ENCODE measurements at regions not wholly inside any gene's neighbourhood (a gene's known extent, or its start where the extent isn't known, plus 50 kb on each side); places are given as distances from the start of the nearest gene placed in this dataset.
A peak's percentile ranks its signal among the peaks of the same experiment; 100 is the strongest.

GRCh38 chr14:39988939-39989338 lies 556.7 kb upstream of the FBXO33 start:
- no peaks in the 10 kb centered on the region for H3K9me3 ChIP-seq (ENCODE audit: control insufficient read depth in 4 of 4, low read length in 3 of 4)
- TF ChIP-seq, protein P1, sequence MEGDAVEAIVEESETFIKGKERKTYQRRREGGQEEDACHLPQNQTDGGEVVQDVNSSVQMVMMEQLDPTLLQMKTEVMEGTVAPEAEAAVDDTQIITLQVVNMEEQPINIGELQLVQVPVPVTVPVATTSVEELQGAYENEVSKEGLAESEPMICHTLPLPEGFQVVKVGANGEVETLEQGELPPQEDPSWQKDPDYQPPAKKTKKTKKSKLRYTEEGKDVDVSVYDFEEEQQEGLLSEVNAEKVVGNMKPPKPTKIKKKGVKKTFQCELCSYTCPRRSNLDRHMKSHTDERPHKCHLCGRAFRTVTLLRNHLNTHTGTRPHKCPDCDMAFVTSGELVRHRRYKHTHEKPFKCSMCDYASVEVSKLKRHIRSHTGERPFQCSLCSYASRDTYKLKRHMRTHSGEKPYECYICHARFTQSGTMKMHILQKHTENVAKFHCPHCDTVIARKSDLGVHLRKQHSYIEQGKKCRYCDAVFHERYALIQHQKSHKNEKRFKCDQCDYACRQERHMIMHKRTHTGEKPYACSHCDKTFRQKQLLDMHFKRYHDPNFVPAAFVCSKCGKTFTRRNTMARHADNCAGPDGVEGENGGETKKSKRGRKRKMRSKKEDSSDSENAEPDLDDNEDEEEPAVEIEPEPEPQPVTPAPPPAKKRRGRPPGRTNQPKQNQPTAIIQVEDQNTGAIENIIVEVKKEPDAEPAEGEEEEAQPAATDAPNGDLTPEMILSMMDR (IDR thresholded peaks at IDR 0.05; ENCODE audit: low read depth, low read length, missing input control): peak; percentile 41
- peak; percentile 78 to 81 for TF ChIP-seq RAD21 (IDR thresholded peaks at IDR 0.05)
- TF ChIP-seq, protein P2, sequence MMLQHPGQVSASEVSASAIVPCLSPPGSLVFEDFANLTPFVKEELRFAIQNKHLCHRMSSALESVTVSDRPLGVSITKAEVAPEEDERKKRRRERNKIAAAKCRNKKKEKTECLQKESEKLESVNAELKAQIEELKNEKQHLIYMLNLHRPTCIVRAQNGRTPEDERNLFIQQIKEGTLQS (IDR thresholded peaks at IDR 0.05): no peak
- no peaks in the 10 kb centered on the region for H3K27me3 ChIP-seq (ENCODE audit: control insufficient read depth in 4 of 4, insufficient read depth in 4 of 4, low read length in 3 of 4)
- H3K36me3 ChIP-seq (ENCODE audit: control insufficient read depth in 4 of 4, insufficient read depth in 3 of 4, low read depth in 1 of 4, low read length in 3 of 4): no peaks in the 10 kb centered on the region
- no peak overlapping the region for H3K9ac ChIP-seq (ENCODE audit: low read depth in 1 of 2, low read length in 2 of 2)
- WGBS: 16% methylated on average over 2 of the region's 2 CpGs
- no peak for DNase-seq (ENCODE audit: low spot score)
- H3K27ac ChIP-seq (ENCODE audit: low read depth in 1 of 2, low read length in 2 of 2): no peak overlapping the region
- no peaks in the 10 kb centered on the region for H3K4me1 ChIP-seq (ENCODE audit: control insufficient read depth in 4 of 4, insufficient read depth in 4 of 4, low read length in 3 of 4)
- H3K4me3 ChIP-seq (ENCODE audit: low read depth in 1 of 3, low read length in 3 of 3): no peak overlapping the region

DNA sequence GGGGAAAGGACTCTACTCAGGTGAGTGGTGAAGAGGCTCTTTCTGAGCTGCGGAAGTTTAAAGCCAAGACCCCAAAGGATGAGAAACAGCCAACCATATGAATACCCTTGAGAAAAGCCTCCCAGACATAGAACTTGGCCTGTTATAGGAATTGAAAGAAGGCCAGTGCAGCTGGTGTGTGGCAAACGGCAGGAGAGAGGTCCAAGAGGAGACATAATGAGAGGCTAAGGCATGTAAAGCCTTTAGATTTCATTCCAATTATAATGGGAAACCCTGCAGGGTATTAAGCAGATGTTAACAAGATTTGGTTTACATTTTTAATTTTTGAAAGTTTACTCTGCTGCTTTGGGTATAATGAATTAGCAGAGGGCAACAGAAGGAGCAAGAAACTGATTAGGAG lies 552.1 kb upstream of the FBXO33 start:
- no peak for TF ChIP-seq SP1 (IDR thresholded peaks at IDR 0.05)
- TF ChIP-seq, protein P2 (IDR thresholded peaks at IDR 0.05): no peak
- TF ChIP-seq, protein P3, sequence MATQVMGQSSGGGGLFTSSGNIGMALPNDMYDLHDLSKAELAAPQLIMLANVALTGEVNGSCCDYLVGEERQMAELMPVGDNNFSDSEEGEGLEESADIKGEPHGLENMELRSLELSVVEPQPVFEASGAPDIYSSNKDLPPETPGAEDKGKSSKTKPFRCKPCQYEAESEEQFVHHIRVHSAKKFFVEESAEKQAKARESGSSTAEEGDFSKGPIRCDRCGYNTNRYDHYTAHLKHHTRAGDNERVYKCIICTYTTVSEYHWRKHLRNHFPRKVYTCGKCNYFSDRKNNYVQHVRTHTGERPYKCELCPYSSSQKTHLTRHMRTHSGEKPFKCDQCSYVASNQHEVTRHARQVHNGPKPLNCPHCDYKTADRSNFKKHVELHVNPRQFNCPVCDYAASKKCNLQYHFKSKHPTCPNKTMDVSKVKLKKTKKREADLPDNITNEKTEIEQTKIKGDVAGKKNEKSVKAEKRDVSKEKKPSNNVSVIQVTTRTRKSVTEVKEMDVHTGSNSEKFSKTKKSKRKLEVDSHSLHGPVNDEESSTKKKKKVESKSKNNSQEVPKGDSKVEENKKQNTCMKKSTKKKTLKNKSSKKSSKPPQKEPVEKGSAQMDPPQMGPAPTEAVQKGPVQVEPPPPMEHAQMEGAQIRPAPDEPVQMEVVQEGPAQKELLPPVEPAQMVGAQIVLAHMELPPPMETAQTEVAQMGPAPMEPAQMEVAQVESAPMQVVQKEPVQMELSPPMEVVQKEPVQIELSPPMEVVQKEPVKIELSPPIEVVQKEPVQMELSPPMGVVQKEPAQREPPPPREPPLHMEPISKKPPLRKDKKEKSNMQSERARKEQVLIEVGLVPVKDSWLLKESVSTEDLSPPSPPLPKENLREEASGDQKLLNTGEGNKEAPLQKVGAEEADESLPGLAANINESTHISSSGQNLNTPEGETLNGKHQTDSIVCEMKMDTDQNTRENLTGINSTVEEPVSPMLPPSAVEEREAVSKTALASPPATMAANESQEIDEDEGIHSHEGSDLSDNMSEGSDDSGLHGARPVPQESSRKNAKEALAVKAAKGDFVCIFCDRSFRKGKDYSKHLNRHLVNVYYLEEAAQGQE (IDR thresholded peaks at IDR 0.05): no peak
- TF ChIP-seq FOXA1 (IDR thresholded peaks at IDR 0.05): no peak
- TF ChIP-seq TAF1 (conservative IDR thresholded peaks at IDR 0.05): no peak
- TF ChIP-seq YY1 (IDR thresholded peaks at IDR 0.05): no peak
- TF ChIP-seq FOXA2 (IDR thresholded peaks at IDR 0.05): no peak
- no peak for TF ChIP-seq HNF4A (conservative IDR thresholded peaks at IDR 0.05)
- TF ChIP-seq HNF4G (IDR thresholded peaks at IDR 0.05): no peak
- TF ChIP-seq JUND (IDR thresholded peaks at IDR 0.05): no peak
- TF ChIP-seq RXRA (IDR thresholded peaks at IDR 0.05): no peak
- no peak for TF ChIP-seq EGR1 (IDR thresholded peaks at IDR 0.05; ENCODE audit: low read depth in 2 of 2)
- TF ChIP-seq, protein P4, sequence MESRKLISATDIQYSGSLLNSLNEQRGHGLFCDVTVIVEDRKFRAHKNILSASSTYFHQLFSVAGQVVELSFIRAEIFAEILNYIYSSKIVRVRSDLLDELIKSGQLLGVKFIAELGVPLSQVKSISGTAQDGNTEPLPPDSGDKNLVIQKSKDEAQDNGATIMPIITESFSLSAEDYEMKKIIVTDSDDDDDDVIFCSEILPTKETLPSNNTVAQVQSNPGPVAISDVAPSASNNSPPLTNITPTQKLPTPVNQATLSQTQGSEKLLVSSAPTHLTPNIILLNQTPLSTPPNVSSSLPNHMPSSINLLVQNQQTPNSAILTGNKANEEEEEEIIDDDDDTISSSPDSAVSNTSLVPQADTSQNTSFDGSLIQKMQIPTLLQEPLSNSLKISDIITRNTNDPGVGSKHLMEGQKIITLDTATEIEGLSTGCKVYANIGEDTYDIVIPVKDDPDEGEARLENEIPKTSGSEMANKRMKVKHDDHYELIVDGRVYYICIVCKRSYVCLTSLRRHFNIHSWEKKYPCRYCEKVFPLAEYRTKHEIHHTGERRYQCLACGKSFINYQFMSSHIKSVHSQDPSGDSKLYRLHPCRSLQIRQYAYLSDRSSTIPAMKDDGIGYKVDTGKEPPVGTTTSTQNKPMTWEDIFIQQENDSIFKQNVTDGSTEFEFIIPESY (IDR thresholded peaks at IDR 0.05): no peak
- no peak for TF ChIP-seq RAD21 (IDR thresholded peaks at IDR 0.05)
- TF ChIP-seq MAX (IDR thresholded peaks at IDR 0.05): no peak
- Histone ChIP-seq H3K9ac (ENCODE audit: low read depth in 1 of 2, low read length in 2 of 2) (no peak overlapping the region), H3K4me3 (ENCODE audit: low read depth in 1 of 3, low read length in 3 of 3) (no peak overlapping the region), H3K27me3 (ENCODE audit: control insufficient read depth in 4 of 4, insufficient read depth in 4 of 4, low read length in 3 of 4) (no peaks in the 10 kb centered on the region), H3K36me3 (ENCODE audit: control insufficient read depth in 4 of 4, insufficient read depth in 3 of 4, low read depth in 1 of 4, low read length in 3 of 4) (no peaks in the 10 kb centered on the region), H3K4me1 (ENCODE audit: control insufficient read depth in 4 of 4, insufficient read depth in 4 of 4, low read length in 3 of 4) (no peaks in the 10 kb centered on the region), H3K27ac (ENCODE audit: low read depth in 1 of 2, low read length in 2 of 2) (no peak overlapping the region), H3K9me3 (ENCODE audit: control insufficient read depth in 4 of 4, low read length in 3 of 4) (no peaks in the 10 kb centered on the region)
- DNase-seq (ENCODE audit: low spot score): no peak
- whole genome bisulfite sequencing: 48% methylated on average over 2 of the region's 2 CpGs
